ENCODE measurements at regions not wholly inside any gene's neighbourhood (a gene's known extent, or its start where the extent isn't known, plus 50 kb on each side); places are given as distances from the start of the nearest gene placed in this dataset.

DNA sequence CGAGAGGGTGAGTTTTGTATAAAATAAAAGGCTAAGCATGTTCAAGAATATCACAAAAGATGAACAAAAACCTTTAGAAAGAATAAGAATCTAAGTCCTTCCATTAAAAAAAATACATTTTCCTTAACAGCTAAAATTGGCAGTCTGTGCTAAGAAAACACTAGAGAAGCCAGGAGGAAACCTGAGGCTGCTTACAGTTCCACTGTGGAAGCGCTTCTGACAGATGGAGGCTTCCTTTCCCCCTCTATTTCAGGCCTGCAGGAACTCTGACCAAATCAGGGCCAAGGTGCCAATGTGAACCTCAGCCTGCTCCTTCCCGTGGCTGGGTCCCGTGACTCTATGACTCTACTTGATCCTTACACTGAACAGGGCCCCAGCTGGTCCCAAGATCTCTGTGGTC lies 108.1 kb upstream of the ARHGAP28 start:
- Histone ChIP-seq H3K9ac (ENCODE audit: low read depth, low read length) (no peak overlapping the region), H3K9me3 (ENCODE audit: insufficient read depth, low read depth, low read length) (no peaks in the 10 kb centered on the region), H3K27me3 (ENCODE audit: insufficient read depth, low read length) (no peaks in the 10 kb centered on the region), H3K4me1 (ENCODE audit: insufficient read depth, low read length) (0 out of 2 replicates have a peak, but pooled peaks cover 3% of the 10 kb centered on the region), H3K4me3 (ENCODE audit: low read length) (no peak overlapping the region), H3K36me3 (ENCODE audit: insufficient read depth, low read depth, low read length) (no peaks in the 10 kb centered on the region), H3K27ac (ENCODE audit: low read length) (no peak overlapping the region)

DNA sequence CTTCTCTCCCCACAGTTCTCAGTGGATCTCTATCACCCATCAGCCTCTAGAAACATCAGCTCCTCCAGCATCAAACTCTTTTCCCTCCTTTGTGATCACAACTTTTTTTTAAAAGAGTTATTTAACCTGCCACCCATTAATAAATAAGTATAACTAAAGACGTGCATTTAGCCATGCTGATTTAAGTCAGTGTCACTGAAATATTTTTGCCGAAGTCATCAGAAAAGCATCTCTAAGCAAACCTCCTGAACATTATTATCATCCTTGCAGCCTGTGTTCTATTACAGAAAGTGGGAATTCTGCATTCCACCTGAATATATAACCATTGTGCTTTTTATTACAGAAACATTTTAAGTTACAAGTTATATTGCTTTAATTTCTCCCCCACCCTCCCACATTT lies 106.2 kb upstream of the ARHGAP28 start:
- Histone ChIP-seq H3K4me1 (ENCODE audit: insufficient read depth, low read length) (0 out of 2 replicates have a peak, but pooled peaks cover 3% of the 10 kb centered on the region), H3K4me3 (ENCODE audit: low read length) (no peak overlapping the region), H3K36me3 (ENCODE audit: insufficient read depth, low read depth, low read length) (no peaks in the 10 kb centered on the region), H3K27ac (ENCODE audit: low read length) (no peak overlapping the region), H3K9ac (ENCODE audit: low read depth, low read length) (no peak overlapping the region), H3K9me3 (ENCODE audit: insufficient read depth, low read depth, low read length) (no peaks in the 10 kb centered on the region), H3K27me3 (ENCODE audit: insufficient read depth, low read length) (no peaks in the 10 kb centered on the region)

DNA sequence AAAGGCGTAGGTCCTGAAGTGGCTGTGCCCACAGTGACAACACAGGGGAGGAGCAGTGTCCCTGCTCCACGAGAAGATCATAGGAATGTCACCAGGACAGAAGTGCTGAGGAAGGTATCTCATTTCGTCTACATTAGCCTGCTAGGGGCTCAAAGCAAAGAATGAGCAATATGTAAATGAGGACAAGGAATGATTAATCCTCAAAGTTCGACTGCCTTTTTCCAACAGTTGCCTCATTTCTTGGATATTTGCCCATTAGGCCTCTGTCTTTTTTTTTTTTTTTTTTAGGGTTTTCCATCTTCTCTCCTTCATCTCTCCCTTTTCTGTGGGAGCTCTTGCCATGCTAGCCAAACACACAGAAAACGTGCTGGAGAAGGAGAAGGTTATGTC lies 105.2 kb upstream of the ARHGAP28 start:
- Histone ChIP-seq H3K4me3 (ENCODE audit: low read length) (no peak overlapping the region), H3K27ac (ENCODE audit: low read length) (no peak overlapping the region), H3K4me1 (ENCODE audit: insufficient read depth, low read length) (0 out of 2 replicates have a peak, but pooled peaks cover 3% of the 10 kb centered on the region), H3K9ac (ENCODE audit: low read depth, low read length) (no peak overlapping the region), H3K36me3 (ENCODE audit: insufficient read depth, low read depth, low read length) (no peaks in the 10 kb centered on the region), H3K27me3 (ENCODE audit: insufficient read depth, low read length) (no peaks in the 10 kb centered on the region), H3K9me3 (ENCODE audit: insufficient read depth, low read depth, low read length) (no peaks in the 10 kb centered on the region)

DNA sequence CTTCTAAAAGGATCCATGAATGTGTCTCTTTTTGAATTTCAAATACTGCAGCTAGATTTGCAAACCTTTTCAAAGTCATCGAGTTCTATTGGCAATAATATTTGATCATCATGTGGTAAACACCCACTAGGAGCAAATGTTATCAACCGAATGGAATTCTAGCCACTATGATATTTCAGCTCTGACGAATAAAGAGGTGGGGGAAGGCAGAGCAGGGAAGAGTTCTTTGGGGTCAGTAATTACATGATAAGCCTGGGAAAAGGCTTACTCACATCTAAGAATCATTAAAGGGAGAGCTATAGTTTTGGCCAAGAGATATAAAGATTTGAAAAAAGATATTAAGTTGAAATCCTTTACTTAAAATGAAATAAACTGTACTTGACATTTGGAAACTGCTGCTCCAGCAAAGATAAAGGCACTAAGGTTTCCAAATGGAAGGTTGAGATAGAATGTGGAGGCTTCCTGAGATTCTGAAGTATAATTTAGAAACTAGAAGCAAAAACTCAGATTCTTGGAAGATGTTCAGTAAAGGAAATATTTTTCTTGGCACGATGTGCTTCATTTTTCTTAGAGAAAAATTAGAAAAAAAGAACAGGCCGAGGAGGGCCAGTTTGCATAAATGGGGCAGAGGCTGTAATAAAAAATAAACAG lies 104.7 kb upstream of the ARHGAP28 start:
- H3K36me3 ChIP-seq (ENCODE audit: insufficient read depth, low read depth, low read length) = no peaks in the 10 kb centered on the region
- H3K4me1 ChIP-seq (ENCODE audit: insufficient read depth, low read length) = 0 out of 2 replicates have a peak, but pooled peaks cover 3% of the 10 kb centered on the region
- H3K9me3 ChIP-seq (ENCODE audit: insufficient read depth, low read depth, low read length) = no peaks in the 10 kb centered on the region
- no peak overlapping the region for H3K27ac ChIP-seq (ENCODE audit: low read length)
- H3K9ac ChIP-seq (ENCODE audit: low read depth, low read length) = no peak overlapping the region
- no peak overlapping the region for H3K4me3 ChIP-seq (ENCODE audit: low read length)
- H3K27me3 ChIP-seq (ENCODE audit: insufficient read depth, low read length) = no peaks in the 10 kb centered on the region

DNA sequence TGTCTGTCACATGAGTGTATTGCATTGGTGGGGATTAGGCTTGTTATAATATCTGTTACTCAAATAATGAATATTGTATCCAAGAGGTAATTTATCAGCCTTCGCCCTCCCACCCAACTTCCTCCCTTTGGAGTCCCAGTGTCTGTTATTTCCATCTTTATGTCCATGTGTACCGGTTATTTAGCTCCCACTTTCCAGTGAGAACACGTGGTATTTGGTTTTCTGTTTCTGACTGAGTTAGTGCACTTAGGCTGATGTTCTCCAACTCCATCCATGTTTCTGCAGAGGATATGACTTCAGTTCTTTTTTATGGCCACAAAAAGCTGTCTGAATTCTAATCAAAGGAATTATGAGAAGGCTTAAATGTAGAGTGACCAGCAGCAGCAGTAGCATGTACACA lies 104.0 kb upstream of the ARHGAP28 start:
- H3K9me3 ChIP-seq (ENCODE audit: insufficient read depth, low read depth, low read length) = no peaks in the 10 kb centered on the region
- no peak overlapping the region for H3K9ac ChIP-seq (ENCODE audit: low read depth, low read length)
- H3K4me3 ChIP-seq (ENCODE audit: low read length) = no peak overlapping the region
- H3K36me3 ChIP-seq (ENCODE audit: insufficient read depth, low read depth, low read length) = no peaks in the 10 kb centered on the region
- H3K27me3 ChIP-seq (ENCODE audit: insufficient read depth, low read length) = no peaks in the 10 kb centered on the region
- 0 out of 2 replicates have a peak, but pooled peaks cover 3% of the 10 kb centered on the region for H3K4me1 ChIP-seq (ENCODE audit: insufficient read depth, low read length)
- H3K27ac ChIP-seq (ENCODE audit: low read length) = no peak overlapping the region

DNA sequence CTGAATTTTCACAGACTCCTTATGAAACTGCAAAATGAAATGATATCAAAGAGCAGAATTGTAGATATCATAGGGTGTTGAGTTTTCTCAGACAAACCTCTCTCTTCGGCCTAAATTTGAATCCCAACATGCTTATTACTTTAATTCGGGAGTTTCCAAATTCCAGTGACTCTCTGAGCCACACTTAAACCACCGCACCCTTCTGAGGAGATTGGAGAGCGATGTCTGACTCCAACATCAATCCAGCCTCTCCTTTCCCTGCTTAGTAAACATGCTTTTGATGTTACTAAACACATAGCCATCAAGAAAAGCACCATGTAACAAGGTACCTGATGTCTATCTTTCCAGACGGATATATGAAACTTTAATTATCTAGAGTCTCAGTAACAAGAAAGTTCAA lies 103.1 kb upstream of the ARHGAP28 start:
- Histone ChIP-seq H3K4me1 (ENCODE audit: insufficient read depth, low read length) (0 out of 2 replicates have a peak, but pooled peaks cover 3% of the 10 kb centered on the region), H3K27me3 (ENCODE audit: insufficient read depth, low read length) (no peaks in the 10 kb centered on the region), H3K9ac (ENCODE audit: low read depth, low read length) (no peak overlapping the region), H3K9me3 (ENCODE audit: insufficient read depth, low read depth, low read length) (no peaks in the 10 kb centered on the region), H3K36me3 (ENCODE audit: insufficient read depth, low read depth, low read length) (no peaks in the 10 kb centered on the region), H3K27ac (ENCODE audit: low read length) (no peak overlapping the region), H3K4me3 (ENCODE audit: low read length) (no peak overlapping the region)

DNA sequence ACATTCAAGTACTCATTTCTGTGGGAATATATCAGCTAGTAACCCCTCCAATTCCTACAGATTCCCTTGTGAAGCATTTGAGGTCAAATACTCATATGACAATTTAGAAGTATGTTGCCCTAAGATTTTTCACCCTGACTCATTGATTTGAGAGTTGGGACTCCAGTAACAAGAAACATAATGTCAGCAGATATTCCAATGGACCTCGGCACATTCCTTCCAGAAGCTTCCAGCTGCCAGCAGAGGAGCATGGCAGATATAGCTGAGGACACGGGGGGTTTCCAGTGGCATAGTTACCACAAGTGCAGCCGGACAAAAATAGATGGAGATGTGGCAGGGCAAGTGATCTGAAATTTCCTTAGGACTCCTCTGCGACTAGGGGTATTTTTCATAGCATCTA lies 101.9 kb upstream of the ARHGAP28 start:
- Histone ChIP-seq H3K27me3 (ENCODE audit: insufficient read depth, low read length) (no peaks in the 10 kb centered on the region), H3K9ac (ENCODE audit: low read depth, low read length) (no peak overlapping the region), H3K4me1 (ENCODE audit: insufficient read depth, low read length) (peaks cover 3% of the 10 kb centered on the region; the same call in 1 of the 2 replicates), H3K27ac (ENCODE audit: low read length) (no peak overlapping the region), H3K36me3 (ENCODE audit: insufficient read depth, low read depth, low read length) (no peaks in the 10 kb centered on the region), H3K4me3 (ENCODE audit: low read length) (no peak overlapping the region), H3K9me3 (ENCODE audit: insufficient read depth, low read depth, low read length) (no peaks in the 10 kb centered on the region)

DNA sequence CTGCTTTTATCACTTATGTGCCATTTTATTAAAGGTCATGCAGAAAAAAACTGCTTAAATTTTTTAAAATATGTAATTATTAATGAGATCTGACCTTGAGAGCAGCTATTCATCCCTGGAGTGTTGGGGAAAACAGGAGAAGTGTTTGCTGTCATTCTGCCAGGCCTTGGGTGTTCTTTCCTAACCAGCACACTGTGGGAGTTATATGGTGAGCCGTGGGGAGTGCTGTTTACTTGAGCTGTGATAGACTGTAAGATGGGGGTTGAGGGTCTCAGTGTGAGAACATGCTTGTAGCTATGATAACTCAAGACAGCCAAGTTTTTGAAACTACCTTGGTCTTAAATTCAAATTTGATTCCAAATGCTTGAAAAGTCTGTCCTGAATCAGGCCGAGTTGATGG lies 101.3 kb upstream of the ARHGAP28 start:
- Histone ChIP-seq H3K9me3 (ENCODE audit: insufficient read depth, low read depth, low read length) (no peaks in the 10 kb centered on the region), H3K36me3 (ENCODE audit: insufficient read depth, low read depth, low read length) (no peaks in the 10 kb centered on the region), H3K27me3 (ENCODE audit: insufficient read depth, low read length) (no peaks in the 10 kb centered on the region), H3K9ac (ENCODE audit: low read depth, low read length) (no peak overlapping the region), H3K4me3 (ENCODE audit: low read length) (no peak overlapping the region), H3K27ac (ENCODE audit: low read length) (no peak overlapping the region), H3K4me1 (ENCODE audit: insufficient read depth, low read length) (peaks cover 6% of the 10 kb centered on the region; the same call in 1 of the 2 replicates)

DNA sequence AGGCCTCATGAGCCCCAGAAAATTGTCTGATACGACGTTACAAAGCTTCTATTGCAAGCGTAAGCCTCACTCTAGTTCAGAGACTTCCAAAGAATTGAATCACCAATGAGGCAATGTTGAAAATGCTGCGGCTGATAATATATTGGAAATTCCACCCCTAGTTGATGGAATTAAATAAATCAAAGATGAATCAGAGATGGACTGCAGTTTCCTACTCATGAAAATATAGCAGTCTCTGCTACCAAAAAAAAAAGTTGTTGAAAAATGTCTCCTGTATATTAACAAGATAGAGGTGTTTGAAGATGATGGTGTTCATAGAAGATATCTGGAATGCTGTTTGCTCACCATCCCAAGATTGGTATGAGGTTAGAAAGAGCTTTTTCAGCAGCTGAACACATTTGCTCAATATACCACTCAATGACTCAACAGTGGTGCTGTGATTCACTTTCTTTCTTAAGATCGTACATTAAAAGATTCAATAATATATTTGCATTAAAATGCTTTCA lies 99.8 kb upstream of the ARHGAP28 start:
- Histone ChIP-seq H3K9me3 (ENCODE audit: insufficient read depth, low read depth, low read length) (no peaks in the 10 kb centered on the region), H3K27ac (ENCODE audit: low read length) (no peak overlapping the region), H3K9ac (ENCODE audit: low read depth, low read length) (no peak overlapping the region), H3K27me3 (ENCODE audit: insufficient read depth, low read length) (no peaks in the 10 kb centered on the region), H3K4me3 (ENCODE audit: low read length) (no peak overlapping the region), H3K36me3 (ENCODE audit: insufficient read depth, low read depth, low read length) (no peaks in the 10 kb centered on the region), H3K4me1 (ENCODE audit: insufficient read depth, low read length) (peaks cover 11% of the 10 kb centered on the region; the same call in 1 of the 2 replicates)

DNA sequence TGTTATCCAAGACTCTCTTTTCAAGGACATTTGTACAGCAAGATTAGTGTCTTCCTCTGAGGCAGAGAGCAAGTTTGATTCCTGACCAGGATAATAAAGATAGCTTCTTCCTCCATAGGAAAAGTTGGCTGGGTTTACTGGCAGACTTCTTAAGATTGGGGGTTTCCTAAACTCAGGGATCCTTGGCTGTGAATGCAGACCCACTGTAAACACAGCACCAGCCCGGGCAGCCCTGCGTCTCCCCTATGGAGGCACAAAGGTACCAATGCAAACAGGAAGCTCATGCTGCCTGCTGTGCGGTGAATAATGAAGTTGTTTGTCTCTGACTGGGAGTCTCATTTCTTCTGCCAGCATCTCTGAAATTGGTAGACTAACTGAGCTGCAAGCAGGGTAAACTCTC lies 96.2 kb upstream of the ARHGAP28 start:
- no peaks in the 10 kb centered on the region for H3K27me3 ChIP-seq (ENCODE audit: insufficient read depth, low read length)
- H3K27ac ChIP-seq (ENCODE audit: low read length) = no peak overlapping the region
- no peaks in the 10 kb centered on the region for H3K36me3 ChIP-seq (ENCODE audit: insufficient read depth, low read depth, low read length)
- no peaks in the 10 kb centered on the region for H3K9me3 ChIP-seq (ENCODE audit: insufficient read depth, low read depth, low read length)
- H3K4me1 ChIP-seq (ENCODE audit: insufficient read depth, low read length) = peaks cover 11% of the 10 kb centered on the region; the same call in 1 of the 2 replicates
- H3K9ac ChIP-seq (ENCODE audit: low read depth, low read length) = peak overlapping the region; percentile 27; the same call in 1 of the 2 replicates
- peak overlapping the region; percentile 17; the same call in 1 of the 2 replicates for H3K4me3 ChIP-seq (ENCODE audit: low read length)

DNA sequence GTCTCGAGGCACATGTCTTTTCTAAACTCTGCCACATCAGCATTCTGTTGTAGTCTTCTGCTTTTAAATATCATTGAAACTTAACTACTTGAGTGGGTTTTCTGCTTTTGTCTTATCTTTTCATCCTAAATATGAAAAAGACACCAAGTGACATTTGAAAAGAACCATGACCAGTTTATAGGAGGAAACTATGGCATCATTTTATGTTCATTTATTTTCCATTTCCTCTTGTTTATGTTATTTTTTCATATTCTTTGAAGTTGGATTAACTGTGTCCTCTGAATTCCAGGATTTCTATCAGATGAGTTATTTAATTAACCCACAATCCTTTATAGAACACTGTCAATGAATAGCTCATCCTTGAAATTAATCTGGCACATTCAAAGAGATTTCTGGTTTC lies 93.4 kb upstream of the ARHGAP28 start:
- no peaks in the 10 kb centered on the region for H3K27me3 ChIP-seq (ENCODE audit: insufficient read depth, low read length)
- H3K9ac ChIP-seq (ENCODE audit: low read depth, low read length) = no peak overlapping the region
- no peak overlapping the region for H3K27ac ChIP-seq (ENCODE audit: low read length)
- H3K36me3 ChIP-seq (ENCODE audit: insufficient read depth, low read depth, low read length) = no peaks in the 10 kb centered on the region
- H3K4me3 ChIP-seq (ENCODE audit: low read length) = no peak overlapping the region
- H3K4me1 ChIP-seq (ENCODE audit: insufficient read depth, low read length) = peaks cover 22% of the 10 kb centered on the region
- H3K9me3 ChIP-seq (ENCODE audit: insufficient read depth, low read depth, low read length) = no peaks in the 10 kb centered on the region

DNA sequence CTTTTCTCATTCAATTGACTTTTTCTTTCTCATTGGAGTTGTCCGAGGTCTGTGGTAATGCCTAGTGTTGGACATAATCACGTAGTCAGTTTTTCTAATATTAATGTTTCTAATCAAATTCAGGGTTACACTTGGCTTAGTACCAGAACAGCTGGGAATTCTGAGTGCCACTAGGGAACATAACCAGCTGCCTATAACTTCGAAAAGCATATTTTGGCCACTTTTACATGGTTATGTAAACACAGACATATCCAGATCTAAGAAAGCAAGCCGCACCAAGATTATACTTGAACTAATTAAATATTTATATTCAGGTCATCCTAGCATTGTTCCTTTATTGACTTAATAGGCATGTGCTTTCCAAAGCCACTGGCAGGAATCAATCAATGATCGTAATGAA lies 91.1 kb upstream of the ARHGAP28 start:
- H3K36me3 ChIP-seq (ENCODE audit: insufficient read depth, low read depth, low read length) = no peaks in the 10 kb centered on the region
- no peak overlapping the region for H3K9ac ChIP-seq (ENCODE audit: low read depth, low read length)
- no peak overlapping the region for H3K4me3 ChIP-seq (ENCODE audit: low read length)
- no peak overlapping the region for H3K27ac ChIP-seq (ENCODE audit: low read length)
- H3K9me3 ChIP-seq (ENCODE audit: insufficient read depth, low read depth, low read length) = no peaks in the 10 kb centered on the region
- peaks cover 17% of the 10 kb centered on the region for H3K4me1 ChIP-seq (ENCODE audit: insufficient read depth, low read length)
- no peaks in the 10 kb centered on the region for H3K27me3 ChIP-seq (ENCODE audit: insufficient read depth, low read length)

All from iPS-20b (cell line).